HG02610 (cell line): ENCODE measurements at regions not wholly inside any gene's neighbourhood (a gene's known extent, or its start where the extent isn't known, plus 50 kb on each side); places are given as distances from the start of the nearest gene placed in this dataset.

Experiments
- ATAC-seq: cut with Tn5 transposase; IDR thresholded peaks from one replicate; pipeline ENCODE4 v1.9.1; 2021; ENCODE audit warnings: mild to moderate bottlenecking, moderate library complexity; ENCODE audit not compliant: unreplicated experiment

DNA sequence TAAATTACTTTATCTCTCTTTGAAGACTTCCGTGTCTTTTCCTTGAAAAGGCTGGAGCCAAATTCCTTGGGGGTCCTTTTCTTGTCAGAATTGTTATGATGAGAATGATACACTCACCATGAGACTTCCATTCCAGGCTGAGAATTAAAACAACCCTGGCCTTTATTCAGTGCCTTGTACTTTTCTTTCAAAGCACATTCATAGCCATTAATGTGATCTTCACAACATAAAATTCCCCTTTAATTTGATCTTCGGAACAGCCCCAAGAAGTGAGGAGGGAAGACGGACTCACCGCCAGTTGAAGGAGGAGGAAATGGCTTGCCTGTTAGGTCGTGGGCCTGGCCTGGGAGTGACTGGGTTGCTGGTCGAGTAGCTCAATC lies 127.3 kb downstream of the DDX1 start:
- no peak for ATAC-seq

DNA sequence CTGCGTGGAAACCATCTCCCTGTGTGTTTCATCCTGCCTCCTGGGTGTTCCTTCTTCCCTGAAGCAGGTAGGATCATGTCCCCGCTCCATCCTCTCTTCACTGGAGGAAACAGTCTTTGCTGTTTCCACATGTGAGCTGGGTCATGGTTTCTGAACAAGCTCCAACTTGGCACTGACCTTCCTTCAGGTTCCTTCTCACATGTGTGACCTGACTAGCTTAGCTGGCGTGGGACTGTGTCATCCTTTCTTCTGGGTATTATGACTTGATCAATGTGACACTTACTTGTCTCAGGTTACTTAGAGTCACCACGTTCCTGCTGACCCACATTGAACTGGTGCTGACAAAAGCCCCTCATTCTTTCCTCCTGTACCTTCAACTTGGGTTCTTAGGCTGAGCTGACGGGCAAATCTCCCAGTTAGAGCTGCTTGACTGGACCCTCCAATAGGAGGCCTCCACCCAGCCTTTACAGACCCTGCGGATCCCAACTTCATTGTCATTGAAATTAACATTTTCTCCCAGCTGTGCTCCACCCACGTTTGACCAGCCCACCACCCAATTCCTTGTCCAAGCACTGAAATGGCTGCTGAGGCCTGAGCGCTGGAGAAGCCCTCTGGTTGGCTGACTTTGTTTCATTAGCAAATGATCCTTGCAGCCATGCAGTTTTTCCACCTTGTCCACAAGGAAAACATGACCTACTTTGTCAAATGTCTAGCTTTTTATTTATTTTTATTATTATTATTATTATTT lies 128.1 kb downstream of the DDX1 start:
- no peak for ATAC-seq

DNA sequence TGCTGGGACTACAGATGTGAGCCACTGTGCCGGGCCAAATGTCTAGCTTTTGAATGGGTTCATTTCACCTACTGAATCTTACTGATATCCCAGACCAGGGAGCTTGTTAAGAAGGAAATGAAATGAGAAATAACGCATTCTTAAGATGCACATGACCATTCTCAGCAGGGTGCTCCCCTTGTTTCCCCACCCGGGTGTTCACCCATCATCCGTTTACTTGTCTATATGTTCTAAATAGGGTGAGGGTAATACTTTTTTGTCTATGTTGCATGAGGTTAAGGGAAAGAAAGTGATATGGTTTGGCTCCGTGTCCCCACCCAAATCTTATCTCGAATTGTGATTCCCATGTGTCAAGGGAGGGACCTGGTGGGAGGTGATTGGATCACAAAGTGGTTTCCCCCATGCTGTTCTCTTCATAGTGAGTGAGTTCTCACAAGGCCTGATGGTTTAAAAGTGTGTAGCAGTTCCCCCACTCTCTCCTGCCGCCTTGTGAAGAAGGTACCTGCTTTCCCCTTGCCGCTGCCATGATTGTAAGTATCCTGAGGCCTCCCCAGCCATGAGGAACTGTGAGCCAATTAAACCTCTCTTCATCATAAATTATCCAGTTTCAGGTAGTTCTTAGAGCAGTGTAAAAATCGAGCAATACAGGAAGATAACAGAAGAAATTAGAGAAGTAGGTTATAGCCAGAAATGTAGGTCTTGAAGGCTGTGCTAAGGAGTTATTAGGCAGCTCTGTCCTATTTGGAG lies 129.1 kb downstream of the DDX1 start:
- no peak for ATAC-seq

DNA sequence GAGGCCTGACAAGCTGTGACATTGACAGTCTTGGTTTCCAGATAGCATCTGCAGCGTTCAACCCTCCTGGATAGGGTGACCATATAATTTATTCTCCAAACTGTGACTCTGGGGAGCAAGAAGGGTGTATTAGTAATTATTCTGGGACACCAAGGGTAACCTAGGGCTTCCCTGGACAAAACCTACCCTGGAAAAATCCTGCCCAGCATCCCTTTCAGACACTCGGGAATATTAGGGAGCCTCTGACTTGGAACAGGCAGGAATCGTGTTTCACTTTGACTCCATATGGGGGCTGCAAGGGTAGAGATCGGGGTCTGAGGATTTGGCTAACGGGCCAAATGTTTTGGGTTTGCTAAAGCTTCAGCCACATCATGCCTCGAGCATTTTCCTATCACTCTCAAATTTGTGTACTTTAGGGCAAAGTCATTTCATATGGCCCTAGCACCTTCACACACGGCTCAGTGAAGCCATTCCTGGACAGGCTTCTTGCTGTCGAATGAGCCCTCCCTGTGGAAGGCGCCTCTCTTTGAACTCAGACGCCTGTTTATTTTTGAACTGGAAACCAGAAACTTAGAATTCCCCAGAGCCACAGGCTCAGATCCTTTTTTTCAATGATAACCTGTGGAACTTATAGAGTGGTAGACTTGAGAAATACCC lies 129.9 kb downstream of the DDX1 start:
- ATAC-seq, result no peak

DNA sequence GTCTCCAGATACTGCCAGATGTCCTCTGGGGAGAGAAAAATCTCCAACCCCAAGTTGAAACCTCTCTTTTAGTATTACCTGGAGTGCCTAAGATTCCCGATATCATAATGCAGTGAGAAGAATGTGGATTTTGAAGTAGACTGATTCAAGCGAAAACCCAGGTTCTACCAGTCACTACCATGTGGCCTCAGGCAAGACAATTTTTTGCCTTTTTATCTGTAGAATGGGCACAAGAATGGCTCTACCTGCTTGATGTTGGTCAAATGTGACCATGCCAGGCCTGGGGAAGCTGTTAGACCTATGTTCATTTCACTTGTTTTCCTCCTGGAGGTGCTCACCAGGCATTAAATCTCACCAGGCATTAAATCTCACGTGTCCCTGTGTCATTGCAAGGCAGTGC lies 131.3 kb downstream of the DDX1 start:
- no peak for ATAC-seq

DNA sequence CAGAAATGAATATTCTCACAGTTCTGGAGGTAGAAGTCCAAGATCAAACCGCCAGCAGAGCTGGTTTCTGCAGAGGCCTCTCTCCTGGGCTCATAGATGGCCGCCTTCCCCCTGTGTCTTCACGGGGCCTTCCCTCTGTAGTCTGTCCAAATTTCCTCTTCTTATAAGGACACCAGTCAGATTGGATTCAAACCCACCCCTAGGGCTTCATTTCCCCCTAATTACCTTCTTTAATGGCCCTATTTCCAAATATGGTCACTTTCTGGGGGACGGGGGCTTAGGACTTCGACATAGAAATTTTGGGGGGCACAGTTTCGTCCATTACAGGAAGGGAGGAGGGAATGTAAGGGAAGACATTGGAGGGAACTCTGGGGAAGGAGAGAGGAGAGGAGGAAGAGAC lies 132.6 kb downstream of the DDX1 start:
- ATAC-seq, result no peak

DNA sequence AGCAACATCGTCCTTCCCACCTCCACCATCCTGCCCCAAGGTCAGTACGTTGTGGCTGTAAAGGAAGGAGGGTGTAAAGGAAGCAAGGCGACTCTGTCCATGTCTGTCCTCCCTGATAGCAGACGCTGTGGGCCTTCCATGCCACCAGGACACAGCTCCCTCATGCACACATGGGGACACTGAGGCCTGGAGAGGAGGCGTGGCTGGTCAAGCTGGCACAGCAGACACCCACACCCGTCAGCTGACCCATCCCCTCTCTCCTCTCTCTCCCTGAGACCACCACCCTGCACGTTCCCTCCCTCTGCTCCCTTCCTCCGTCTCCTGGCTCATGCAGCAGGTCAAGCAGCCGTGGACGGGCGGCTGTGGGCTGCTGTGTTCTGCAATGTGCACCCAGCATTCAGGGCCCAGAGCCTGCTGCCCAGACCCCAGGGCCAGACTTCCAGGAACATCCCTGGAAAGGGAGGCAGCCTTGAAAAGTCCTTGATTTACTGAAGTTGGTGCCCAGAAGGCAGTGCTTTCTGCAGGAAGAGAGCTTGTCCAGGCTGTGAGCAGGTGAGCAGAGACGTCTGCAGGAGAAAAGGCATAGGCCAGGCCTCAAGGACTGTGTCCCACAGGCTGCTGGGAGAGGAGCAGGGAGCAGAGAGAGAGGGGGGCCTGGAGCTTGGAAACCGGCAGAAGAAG lies 133.6 kb downstream of the DDX1 start:
- ATAC-seq, result no peak

DNA sequence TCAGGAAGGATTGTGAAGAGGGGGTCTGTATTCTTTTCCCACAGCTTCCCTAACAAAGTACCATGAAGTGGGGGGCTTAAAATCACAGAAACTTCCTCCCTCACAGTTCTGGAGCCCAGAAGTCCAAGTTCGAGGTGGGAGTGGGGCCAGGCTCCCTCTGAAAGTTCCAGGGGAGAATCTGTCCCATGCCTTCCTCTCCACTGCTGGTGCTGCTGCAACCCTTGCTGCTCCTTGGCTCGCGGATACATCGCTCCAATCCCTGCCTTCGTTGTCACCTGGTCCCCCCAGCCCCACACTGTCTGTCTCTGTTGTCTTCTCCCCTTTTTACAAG lies 134.1 kb downstream of the DDX1 start:
- ATAC-seq, result no peak

DNA sequence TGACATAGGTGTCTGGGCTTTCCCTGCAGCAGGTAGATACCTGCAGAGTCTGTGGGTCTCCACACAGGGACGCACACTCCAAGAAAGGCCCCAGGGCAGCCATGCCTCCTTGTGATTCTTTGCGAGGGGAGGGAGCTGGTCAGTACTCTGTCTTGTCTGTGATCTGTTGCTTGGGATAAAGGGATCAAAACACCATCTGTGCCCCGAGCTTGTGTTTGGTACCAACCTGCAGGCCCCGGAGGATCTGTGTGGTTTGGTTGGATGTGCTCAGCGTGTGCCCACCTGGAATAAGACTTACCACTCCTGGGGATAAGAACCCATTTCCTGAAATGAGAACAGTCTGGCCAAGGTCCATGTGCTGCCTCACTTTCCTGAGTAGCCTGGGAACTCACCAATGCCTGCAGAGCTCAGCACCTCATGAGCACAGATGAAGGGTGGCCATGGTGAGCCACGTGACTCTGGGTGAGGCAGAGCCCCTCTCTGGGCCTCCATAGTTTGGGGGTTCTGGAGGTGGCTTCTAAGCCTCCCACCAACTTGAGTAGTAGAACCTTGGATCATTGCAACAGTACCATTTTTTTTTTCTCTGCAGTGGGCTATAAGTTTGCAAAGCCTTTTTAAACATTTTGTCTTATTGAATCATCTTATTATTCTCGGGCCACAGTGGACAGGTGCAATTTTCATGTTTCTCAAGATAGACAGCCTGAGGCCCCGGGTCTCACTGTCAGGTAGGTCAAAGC lies 134.8 kb downstream of the DDX1 start:
- no peak for ATAC-seq

DNA sequence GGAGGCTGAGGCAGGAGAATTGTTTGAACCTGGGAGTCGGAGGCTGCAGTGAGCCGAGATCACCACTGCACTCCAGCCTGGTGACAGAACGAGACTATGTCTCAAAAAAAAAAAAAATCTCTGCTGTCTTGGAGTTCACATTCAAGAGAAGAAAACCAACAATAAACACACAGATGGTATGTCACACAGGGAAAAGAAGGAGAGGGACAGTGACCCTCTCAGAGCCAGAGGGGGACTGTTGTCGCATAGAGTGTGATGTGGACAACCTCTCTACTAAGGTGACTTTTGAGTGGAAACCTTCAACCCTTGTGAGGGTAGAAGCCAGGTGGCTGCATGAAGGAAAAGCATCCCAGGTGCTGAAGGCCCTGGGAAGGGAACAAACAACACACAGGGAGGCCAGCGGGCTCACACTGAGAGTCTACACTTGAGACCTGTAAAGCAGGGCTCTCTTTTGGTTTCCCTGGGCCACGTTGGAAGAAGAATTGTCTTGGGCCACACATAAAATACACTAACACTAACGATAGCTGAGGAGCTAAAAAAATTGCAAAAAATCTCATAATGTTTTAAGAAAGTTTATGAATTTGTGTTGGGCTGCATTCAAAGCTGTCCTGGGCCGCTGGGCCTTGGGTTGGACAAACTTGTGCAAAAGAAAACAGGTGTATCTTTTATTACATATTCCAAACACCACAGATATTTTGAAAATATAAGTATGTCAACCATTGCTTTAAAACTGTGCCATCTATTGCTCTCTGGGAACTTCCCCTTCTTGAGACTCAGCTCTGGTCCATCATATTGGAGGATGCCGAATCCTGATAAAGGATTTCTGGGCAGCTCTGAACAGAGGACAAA lies 136.0 kb downstream of the DDX1 start:
- no peak for ATAC-seq

DNA sequence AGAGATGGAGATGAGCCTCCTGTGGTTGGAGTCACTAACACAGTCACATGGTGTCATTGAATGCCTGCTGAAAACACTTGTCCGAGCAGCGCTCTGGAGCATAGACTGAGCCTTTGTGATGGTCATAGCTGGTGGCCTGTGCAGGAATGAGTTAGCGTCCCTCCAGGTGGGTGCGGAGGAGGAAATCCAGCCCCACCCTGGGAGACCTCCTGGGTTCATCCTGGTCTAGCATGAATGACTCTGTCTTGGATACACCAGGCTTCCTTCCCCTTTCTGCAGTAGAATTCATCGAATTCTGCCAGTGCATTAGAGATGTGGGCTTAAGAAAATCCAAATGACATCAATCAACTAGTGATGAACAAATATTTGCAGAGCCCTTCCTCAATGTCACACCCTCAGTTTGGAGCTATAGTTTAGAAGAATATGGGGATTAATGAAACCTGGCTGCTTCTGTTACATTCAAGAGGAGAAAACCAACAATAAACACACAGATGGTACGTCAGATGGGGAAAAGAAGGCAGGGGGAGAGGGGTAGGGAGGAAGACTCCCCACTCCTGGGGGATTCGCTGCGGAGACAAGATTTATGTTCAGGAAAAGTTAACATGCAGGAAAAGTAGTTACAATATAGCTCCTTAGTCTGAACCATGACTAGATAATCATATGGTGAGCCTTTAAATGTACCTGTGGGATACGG lies 136.7 kb downstream of the DDX1 start:
- ATAC-seq, result no peak

DNA sequence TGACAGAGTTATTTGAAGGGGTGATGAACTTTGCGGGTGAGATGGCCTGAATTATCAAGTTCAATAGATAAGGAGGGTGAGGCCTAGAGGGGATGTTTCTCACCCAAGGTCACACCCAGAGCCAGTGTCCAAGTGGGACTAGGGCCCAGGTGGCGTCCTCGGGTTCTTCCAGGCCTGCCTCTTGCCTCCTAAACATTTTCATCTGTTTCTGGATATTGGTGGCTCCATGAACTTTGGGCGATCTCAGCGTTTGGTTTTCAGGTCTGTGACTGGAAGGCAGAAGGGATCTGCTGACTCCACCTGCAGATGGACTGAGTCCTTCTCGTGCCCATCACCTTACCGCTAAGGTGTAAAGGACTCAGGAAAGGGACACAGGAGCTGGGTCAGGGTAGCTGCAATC lies 137.3 kb downstream of the DDX1 start:
- ATAC-seq, result no peak

DNA sequence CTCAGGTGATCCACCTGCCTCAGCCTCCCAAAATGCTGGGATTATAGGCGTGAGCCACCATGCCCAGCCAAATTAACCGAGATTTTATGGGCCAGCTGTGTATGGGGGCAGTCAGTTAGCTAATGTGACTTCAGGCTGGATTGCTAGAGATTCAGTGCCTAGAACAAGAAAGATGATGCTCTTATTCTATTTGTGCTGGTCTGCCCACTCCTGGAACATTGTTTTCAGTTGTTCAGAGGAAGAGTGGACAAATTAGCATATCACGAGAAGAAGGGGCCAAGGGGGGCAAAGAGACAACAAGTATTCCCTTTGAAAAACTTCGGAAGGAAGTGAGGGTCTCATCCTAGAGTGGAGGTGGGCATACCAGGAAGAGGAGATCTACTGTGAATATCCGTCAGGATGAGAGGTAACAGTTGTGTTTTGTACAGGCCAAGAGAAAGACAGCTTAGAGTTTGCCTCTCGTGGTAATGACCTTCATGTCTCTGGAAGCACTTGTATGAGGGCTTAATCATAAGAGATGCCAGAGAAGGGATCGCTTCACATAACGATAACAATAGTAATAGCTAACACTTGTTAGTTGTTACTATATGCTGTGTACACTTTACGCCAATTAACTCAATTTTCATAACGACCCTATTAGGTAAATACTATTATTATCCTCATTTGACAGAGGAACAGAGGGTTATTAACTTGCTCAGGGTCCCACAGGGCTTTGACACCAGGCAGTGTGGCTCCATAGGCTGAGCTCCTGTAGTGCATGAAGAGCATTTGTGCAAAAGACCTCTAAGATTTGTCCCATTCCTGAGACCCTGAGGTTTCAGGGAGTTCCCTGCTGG lies 138.3 kb downstream of the DDX1 start:
- no peak for ATAC-seq

DNA sequence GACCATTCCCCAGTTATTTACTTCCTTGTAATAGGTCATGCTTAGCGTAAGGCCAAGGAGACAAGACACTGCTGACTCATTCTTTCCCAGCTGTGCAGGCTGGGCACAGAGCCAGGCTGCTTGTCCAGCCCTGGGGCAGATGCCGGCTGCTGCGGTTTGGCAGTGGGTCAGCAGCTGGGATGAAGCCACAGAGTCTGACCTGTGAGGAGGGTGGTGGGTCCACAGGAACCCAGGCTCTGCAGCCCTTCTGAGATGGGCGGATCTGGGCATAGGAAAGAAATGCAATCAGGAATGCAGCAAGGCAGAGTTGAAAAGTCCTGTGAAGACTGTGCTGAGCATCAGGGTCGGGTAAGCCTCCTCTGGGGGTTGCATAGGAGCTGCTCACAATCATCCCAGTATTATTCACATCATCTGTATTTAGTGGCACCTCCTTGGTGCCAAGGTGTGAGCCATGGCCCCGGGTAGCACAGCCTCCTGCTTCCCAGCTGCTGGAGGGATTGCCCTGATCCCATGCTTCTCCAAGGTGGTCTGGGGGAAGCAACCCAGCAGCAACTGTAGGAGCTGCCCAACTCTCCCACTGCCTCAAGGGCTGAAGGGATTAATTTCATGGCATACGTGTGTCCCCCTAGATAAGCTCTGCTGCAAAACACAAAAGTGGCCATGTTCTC lies 139.0 kb downstream of the DDX1 start:
- no peak for ATAC-seq

DNA sequence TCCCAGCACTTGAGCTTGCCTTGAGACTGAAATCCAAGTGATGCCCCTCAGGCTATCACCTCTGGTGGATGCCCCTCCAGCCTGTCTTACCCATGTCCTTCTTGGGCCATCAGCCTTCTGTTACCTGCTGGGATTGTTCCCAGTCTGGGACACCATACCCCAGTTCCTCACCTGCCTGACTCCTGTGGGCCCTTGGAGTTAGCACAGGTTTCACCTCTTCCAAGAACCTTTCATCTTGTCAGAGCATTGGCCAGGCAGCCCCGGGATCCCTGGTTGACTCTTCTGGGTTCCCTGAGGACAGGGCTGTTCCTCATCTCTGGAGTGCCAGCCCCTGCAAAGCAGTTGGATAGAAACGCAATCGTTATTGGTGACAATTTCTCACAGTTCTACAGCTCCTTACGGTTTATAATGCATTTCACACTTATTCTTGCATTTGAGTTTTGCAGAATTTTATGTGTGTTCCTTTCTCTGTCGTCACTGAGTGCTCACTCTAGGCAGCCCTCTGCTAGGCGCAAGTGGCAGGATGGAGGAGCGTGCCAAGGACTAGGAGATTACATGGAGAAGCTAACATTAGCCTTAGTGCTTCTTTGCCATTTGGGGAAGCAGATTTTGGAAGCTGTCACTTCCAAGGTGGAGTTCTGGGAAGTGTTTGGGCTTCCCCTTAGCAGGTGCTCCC lies 139.7 kb downstream of the DDX1 start:
- no peak for ATAC-seq

DNA sequence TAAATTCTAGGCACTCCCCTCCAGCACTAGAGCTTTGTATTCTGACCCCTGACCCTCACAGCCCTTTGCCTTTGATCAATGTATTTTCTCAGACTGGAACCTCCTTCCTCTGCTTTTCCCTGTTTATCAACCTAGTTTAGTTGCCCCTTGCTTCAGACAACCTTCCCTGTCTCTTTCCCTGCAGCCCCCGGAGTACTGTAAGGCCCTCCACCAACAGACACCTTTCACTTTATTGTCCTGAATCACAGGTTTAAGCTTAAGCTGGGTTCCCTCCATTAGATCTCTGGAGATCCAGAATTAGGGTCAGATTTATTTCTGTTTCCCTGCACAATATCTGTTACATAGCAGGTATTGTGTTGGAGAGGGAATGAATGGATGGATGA lies 140.2 kb downstream of the DDX1 start:
- ATAC-seq, result no peak

DNA sequence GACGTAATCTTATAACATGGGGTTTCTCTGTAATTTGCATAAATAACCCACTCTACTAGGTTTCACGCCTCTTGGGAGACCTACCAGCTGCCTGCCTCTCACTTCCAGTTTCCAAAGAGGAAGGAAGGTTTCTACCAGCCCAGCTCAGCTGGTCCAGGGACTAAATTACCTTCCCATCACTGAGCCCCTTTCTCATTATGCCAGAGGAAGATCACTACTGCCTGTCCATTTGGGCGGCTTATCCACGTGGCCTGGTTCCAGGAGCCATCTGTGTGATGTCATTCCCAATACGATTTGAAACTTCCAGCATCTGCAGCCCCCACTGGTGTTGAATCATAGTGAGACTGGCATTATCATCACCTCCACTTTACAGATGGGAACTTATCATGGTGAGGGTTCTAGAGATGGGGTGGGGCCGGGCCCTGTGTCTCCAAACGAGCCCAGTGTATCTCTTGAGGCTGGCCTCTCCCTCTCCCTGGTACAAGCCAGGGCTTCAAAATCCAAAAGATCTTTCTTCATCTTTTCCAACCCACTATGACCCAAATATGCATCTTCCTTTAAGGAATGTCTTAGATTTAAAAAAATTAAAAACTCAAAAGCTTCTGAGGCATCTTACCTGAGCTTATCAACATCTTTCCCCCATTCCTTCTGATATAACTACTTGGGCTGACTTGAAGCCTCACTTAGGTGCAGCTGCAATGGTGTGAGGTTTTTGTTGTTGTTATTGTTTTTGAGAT lies 140.8 kb downstream of the DDX1 start:
- ATAC-seq, result peak; percentile 98
